ENCODE measurements at regions not wholly inside any gene's neighbourhood (a gene's known extent, or its start where the extent isn't known, plus 50 kb on each side); places are given as distances from the start of the nearest gene placed in this dataset.

DNA sequence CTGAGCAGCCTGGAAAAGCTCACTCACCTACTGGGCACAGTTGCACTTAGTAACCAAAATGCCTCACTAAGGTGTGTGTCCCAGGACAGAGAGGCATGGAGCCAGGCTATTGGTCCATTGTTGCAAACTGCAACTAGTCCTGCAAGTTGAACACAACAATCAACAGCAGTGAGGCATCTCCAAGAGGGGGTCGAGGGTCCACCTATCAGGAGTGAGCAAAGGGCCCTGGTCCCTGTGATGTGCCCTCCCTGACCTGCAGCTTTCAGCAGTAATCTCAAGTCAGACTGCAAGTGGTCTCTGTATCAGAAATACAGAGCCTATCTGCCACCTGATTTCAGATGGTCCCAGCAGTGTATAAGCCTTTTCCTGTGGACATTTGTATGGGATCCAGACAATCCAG is 50.2 kb upstream of the TGM3 start:
- TF ChIP-seq, protein P1, sequence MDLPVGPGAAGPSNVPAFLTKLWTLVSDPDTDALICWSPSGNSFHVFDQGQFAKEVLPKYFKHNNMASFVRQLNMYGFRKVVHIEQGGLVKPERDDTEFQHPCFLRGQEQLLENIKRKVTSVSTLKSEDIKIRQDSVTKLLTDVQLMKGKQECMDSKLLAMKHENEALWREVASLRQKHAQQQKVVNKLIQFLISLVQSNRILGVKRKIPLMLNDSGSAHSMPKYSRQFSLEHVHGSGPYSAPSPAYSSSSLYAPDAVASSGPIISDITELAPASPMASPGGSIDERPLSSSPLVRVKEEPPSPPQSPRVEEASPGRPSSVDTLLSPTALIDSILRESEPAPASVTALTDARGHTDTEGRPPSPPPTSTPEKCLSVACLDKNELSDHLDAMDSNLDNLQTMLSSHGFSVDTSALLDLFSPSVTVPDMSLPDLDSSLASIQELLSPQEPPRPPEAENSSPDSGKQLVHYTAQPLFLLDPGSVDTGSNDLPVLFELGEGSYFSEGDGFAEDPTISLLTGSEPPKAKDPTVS (IDR thresholded peaks at IDR 0.05; ENCODE audit: low read depth, low read length), result no peak
- no peak for TF ChIP-seq ZZZ3 (IDR thresholded peaks at IDR 0.05; ENCODE audit: control insufficient read depth, insufficient read length, low read depth)
- no peak for TF ChIP-seq HDAC6 (IDR thresholded peaks at IDR 0.05; ENCODE audit: unreplicated experiment)
- TF ChIP-seq, protein P2, sequence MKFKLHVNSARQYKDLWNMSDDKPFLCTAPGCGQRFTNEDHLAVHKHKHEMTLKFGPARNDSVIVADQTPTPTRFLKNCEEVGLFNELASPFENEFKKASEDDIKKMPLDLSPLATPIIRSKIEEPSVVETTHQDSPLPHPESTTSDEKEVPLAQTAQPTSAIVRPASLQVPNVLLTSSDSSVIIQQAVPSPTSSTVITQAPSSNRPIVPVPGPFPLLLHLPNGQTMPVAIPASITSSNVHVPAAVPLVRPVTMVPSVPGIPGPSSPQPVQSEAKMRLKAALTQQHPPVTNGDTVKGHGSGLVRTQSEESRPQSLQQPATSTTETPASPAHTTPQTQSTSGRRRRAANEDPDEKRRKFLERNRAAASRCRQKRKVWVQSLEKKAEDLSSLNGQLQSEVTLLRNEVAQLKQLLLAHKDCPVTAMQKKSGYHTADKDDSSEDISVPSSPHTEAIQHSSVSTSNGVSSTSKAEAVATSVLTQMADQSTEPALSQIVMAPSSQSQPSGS (IDR thresholded peaks at IDR 0.05; ENCODE audit: low read length), result no peak
- no peak for TF ChIP-seq ATF7 (IDR thresholded peaks at IDR 0.05; ENCODE audit: low read depth)

All from GM12878 (cell line).